GM21528 (cell line): ENCODE measurements at regions not wholly inside any gene's neighbourhood (a gene's known extent, or its start where the extent isn't known, plus 50 kb on each side); places are given as distances from the start of the nearest gene placed in this dataset.

Experiments used
- ATAC-seq: cut with Tn5 transposase; IDR thresholded peaks from one replicate; pipeline ENCODE4 v1.9.1; 2021; ENCODE audit warnings: mild to moderate bottlenecking, moderate library complexity; ENCODE audit not compliant: unreplicated experiment, low FRiP score

- ATAC-seq, result no peak
These were observed 52.2 kb upstream of the ARHGAP20 start for GRCh38 chr11:110764485-110764884.

GRCh38 chr11:110763249-110764011 is 51.2 kb upstream of the ARHGAP20 start:
- no peak for ATAC-seq

GRCh38 chr11:110762590-110762989 is 50.4 kb upstream of the ARHGAP20 start:
- ATAC-seq, result no peak
